Astrocyte (in vitro differentiated cells and primary cell): ENCODE measurements at regions not wholly inside any gene's neighbourhood (a gene's known extent, or its start where the extent isn't known, plus 50 kb on each side); places are given as distances from the start of the nearest gene placed in this dataset.

ENCODE experiments used
- DNase-seq: peaks from one replicate; pipeline ENCODE4 v3.0.0-alpha.2; 2010; ENCODE audit warnings: low read depth
- FAIRE-seq: peaks from 2 replicates; lab custom pipeline; 2011; peaks lifted over from hg19 to GRCh38; lab: Jason Lieb, UNC
- H2AFZ ChIP-seq: 2 replicates; pipeline ENCODE4 v1.6.0; 2012; ENCODE audit warnings: low read depth, low read length, inconsistent platforms
- H3K27ac ChIP-seq: 2 replicates; pipeline ENCODE4 v1.5.1; 2011; ENCODE audit warnings: low read depth, low read length, inconsistent platforms
- H3K27me3 ChIP-seq: 2 replicates; pipeline ENCODE4 v1.6.0; 2011; ENCODE audit warnings: low read length, inconsistent platforms; ENCODE audit not compliant: insufficient read depth
- H3K36me3 ChIP-seq: 2 replicates; pipeline ENCODE4 v1.5.1; 2011; ENCODE audit warnings: low read length, inconsistent platforms; ENCODE audit not compliant: insufficient read depth
- H3K4me1 ChIP-seq: 2 replicates; pipeline ENCODE4 v1.5.1; 2011; ENCODE audit warnings: low read length, inconsistent platforms; ENCODE audit not compliant: insufficient read depth
- H3K4me2 ChIP-seq: 2 replicates; pipeline ENCODE4 v1.6.0; 2012; ENCODE audit warnings: low read length, inconsistent platforms
- H3K4me3 ChIP-seq: 2 replicates; pipeline ENCODE4 v1.5.1; 2011; ENCODE audit warnings: low read depth, mild to moderate bottlenecking, low read length, inconsistent platforms; ENCODE audit not compliant: insufficient read depth
- H3K79me2 ChIP-seq: 2 replicates; pipeline ENCODE4 v1.6.0; 2012; ENCODE audit warnings: mild to moderate bottlenecking, low read length, inconsistent platforms; ENCODE audit not compliant: insufficient read depth
- H3K9ac ChIP-seq: 2 replicates; pipeline ENCODE4 v1.6.0; 2012; ENCODE audit warnings: mild to moderate bottlenecking, low read length, inconsistent platforms
- H3K9me3 ChIP-seq: 2 replicates; pipeline ENCODE4 v1.5.1; 2012; ENCODE audit warnings: low read depth, mild to moderate bottlenecking, low read length, inconsistent platforms; ENCODE audit not compliant: insufficient read depth
- H4K20me1 ChIP-seq: 2 replicates; pipeline ENCODE4 v1.6.0; 2012; ENCODE audit warnings: low read length, inconsistent platforms; ENCODE audit not compliant: insufficient read depth
- H3K27ac Mint-ChIP-seq: one replicate; pipeline ENCODE4 v1.8.0; 2021; ENCODE audit warnings: mild to moderate bottlenecking, mixed read lengths; ENCODE audit not compliant: unreplicated experiment
- H3K27me3 Mint-ChIP-seq: one replicate; pipeline ENCODE4 v1.8.0; 2021; ENCODE audit warnings: low read depth, mixed read lengths; ENCODE audit not compliant: unreplicated experiment
- H3K36me3 Mint-ChIP-seq: one replicate; pipeline ENCODE4 v1.8.0; 2021; ENCODE audit warnings: low read depth, mixed read lengths; ENCODE audit not compliant: unreplicated experiment
- H3K4me1 Mint-ChIP-seq: one replicate; pipeline ENCODE4 v1.8.0; 2021; ENCODE audit warnings: low read depth, mixed read lengths; ENCODE audit not compliant: unreplicated experiment
- H3K4me3 Mint-ChIP-seq: one replicate; pipeline ENCODE4 v1.8.0; 2021; ENCODE audit warnings: mild to moderate bottlenecking, moderate library complexity, mixed read lengths; ENCODE audit not compliant: unreplicated experiment
- H3K9me3 Mint-ChIP-seq: one replicate; pipeline ENCODE4 v1.8.0; 2021; ENCODE audit warnings: mild to moderate bottlenecking, mixed read lengths; ENCODE audit not compliant: unreplicated experiment
- CTCF ChIP-seq: IDR thresholded peaks from 2 replicates; pipeline ENCODE4 v1.5.1; 2011; ENCODE audit warnings: low read depth, mild to moderate bottlenecking, inconsistent platforms, low read length, moderate library complexity; ENCODE audit not compliant: insufficient read depth
- EZH2 ChIP-seq: IDR thresholded peaks from 2 replicates; pipeline ENCODE4 v1.6.1; 2012; ENCODE audit warnings: mild to moderate bottlenecking, low read length, inconsistent platforms; ENCODE audit not compliant: insufficient read depth

- H2AFZ ChIP-seq: no peak overlapping the region
- H3K4me2 ChIP-seq: no peak overlapping the region
- H3K4me1 Mint-ChIP-seq: no peaks in the 10 kb centered on the region
- peaks cover 2% of the 10 kb centered on the region for H3K36me3 Mint-ChIP-seq
- H3K27me3 ChIP-seq: peaks cover 2% of the 10 kb centered on the region
- H4K20me1 ChIP-seq: no peaks in the 10 kb centered on the region
- TF ChIP-seq CTCF: no peak
- no peak for TF ChIP-seq EZH2
- H3K9me3 Mint-ChIP-seq: no peaks in the 10 kb centered on the region
- H3K4me3 ChIP-seq: no peak overlapping the region
- no peaks in the 10 kb centered on the region for H3K36me3 ChIP-seq
- no peaks in the 10 kb centered on the region for H3K4me1 ChIP-seq
- H3K9me3 ChIP-seq: no peaks in the 10 kb centered on the region
- H3K9ac ChIP-seq: no peak overlapping the region
- H3K27me3 Mint-ChIP-seq: peaks cover 5% of the 10 kb centered on the region
- no peak overlapping the region for H3K27ac ChIP-seq
- no peak overlapping the region for H3K27ac Mint-ChIP-seq
- DNase-seq (no peak), FAIRE-seq (no peak)
- H3K79me2 ChIP-seq: no peaks in the 10 kb centered on the region
- H3K4me3 Mint-ChIP-seq: no peak overlapping the region
Measured at GRCh38 chr2:20553580-20553979, 97.3 kb downstream of the HS1BP3 start.

- no peak for FAIRE-seq
- peaks cover 4% of the 10 kb centered on the region for H3K27me3 Mint-ChIP-seq
Measured at GRCh38 chr2:20555954-20556353, 94.9 kb downstream of the HS1BP3 start.

GRCh38 chr2:20556756-20557155 lies 94.1 kb downstream of the HS1BP3 start:
- H3K4me3 Mint-ChIP-seq: no peak overlapping the region

More at GRCh38 chr2:20555954-20556353, 94.9 kb downstream of the HS1BP3 start:
- Histone ChIP-seq H3K27me3 (peaks cover 2% of the 10 kb centered on the region), H3K4me3 (no peak overlapping the region), H3K36me3 (no peaks in the 10 kb centered on the region), H3K9ac (no peak overlapping the region), H3K9me3 (no peaks in the 10 kb centered on the region), H2AFZ (no peak overlapping the region), H3K79me2 (no peaks in the 10 kb centered on the region), H4K20me1 (no peaks in the 10 kb centered on the region), H3K4me1 (peaks cover 3% of the 10 kb centered on the region), H3K4me2 (no peak overlapping the region), H3K27ac (no peak overlapping the region)
- no peak for DNase-seq
- Mint-ChIP-seq H3K4me3 (no peak overlapping the region), H3K36me3 (peaks cover 2% of the 10 kb centered on the region), H3K4me1 (peaks cover 2% of the 10 kb centered on the region), H3K27ac (no peak overlapping the region), H3K9me3 (no peaks in the 10 kb centered on the region)
- no peak for TF ChIP-seq EZH2

More at GRCh38 chr2:20556756-20557155, 94.1 kb downstream of the HS1BP3 start:
- Histone ChIP-seq H3K4me2 (no peak overlapping the region), H3K9me3 (no peaks in the 10 kb centered on the region), H3K27ac (no peak overlapping the region), H3K4me1 (peaks cover 10% of the 10 kb centered on the region), H3K36me3 (no peaks in the 10 kb centered on the region), H3K9ac (no peak overlapping the region), H2AFZ (no peak overlapping the region), H3K79me2 (no peaks in the 10 kb centered on the region), H3K4me3 (no peak overlapping the region), H3K27me3 (peaks cover 2% of the 10 kb centered on the region), H4K20me1 (no peaks in the 10 kb centered on the region)
- Mint-ChIP-seq H3K27ac (no peak overlapping the region), H3K36me3 (peaks cover 2% of the 10 kb centered on the region), H3K27me3 (peaks cover 4% of the 10 kb centered on the region), H3K4me1 (peaks cover 10% of the 10 kb centered on the region), H3K9me3 (no peaks in the 10 kb centered on the region)
- FAIRE-seq (no peak), DNase-seq (no peak)
- no peak for TF ChIP-seq EZH2
- no peak for TF ChIP-seq CTCF
